ENCODE measurements at regions not wholly inside any gene's neighbourhood (a gene's known extent, or its start where the extent isn't known, plus 50 kb on each side); places are given as distances from the start of the nearest gene placed in this dataset.

- TF ChIP-seq POLR2A (IDR thresholded peaks at IDR 0.05) (no peak), CTCF (IDR thresholded peaks at IDR 0.05 in 8 of 11, conservative IDR thresholded peaks at IDR 0.05 in 3 of 11) (no peak)
These were observed 126.7 kb upstream of the OTUD4 start for GRCh38 chr4:145307120-145307519.
